ENCODE measurements at regions not wholly inside any gene's neighbourhood (a gene's known extent, or its start where the extent isn't known, plus 50 kb on each side); places are given as distances from the start of the nearest gene placed in this dataset.

DNA sequence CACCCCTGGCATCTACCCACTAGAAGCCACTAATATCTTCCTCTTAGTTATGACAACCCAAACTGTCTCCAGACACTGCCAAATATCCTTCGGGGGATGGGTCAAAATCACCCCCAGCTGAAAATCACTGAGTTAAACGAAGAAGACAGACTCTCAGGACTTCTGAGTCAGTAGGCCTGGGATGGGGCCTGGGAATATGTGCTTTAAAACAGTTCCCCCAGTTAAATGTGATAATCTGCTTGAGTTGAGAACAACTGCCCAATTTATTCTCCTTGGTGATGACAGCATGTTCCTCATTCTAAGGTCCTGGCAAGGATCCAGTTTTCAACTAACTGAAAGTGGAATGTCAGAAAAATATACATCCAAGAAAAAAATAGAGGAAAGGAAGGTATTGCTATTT is 52.4 kb downstream of the CBLL2 start:
- H3K27ac ChIP-seq: no peak overlapping the region
- intact Hi-C loops (cut with DNase I; ENCODE audit: low total_unique reads): no loop called here
- no peaks in the 10 kb centered on the region for H3K27me3 ChIP-seq
- WGBS, 2 donors: 53% methylated on average over 2 of the region's 2 CpGs; no CpG with 5 or more reads in 1 of the 2 donors
- no peak overlapping the region for H3K4me3 ChIP-seq
- no peaks in the 10 kb centered on the region for H3K4me1 ChIP-seq
- no peak for TF ChIP-seq POLR2A (IDR thresholded peaks at IDR 0.05)
- TF ChIP-seq, protein P1, sequence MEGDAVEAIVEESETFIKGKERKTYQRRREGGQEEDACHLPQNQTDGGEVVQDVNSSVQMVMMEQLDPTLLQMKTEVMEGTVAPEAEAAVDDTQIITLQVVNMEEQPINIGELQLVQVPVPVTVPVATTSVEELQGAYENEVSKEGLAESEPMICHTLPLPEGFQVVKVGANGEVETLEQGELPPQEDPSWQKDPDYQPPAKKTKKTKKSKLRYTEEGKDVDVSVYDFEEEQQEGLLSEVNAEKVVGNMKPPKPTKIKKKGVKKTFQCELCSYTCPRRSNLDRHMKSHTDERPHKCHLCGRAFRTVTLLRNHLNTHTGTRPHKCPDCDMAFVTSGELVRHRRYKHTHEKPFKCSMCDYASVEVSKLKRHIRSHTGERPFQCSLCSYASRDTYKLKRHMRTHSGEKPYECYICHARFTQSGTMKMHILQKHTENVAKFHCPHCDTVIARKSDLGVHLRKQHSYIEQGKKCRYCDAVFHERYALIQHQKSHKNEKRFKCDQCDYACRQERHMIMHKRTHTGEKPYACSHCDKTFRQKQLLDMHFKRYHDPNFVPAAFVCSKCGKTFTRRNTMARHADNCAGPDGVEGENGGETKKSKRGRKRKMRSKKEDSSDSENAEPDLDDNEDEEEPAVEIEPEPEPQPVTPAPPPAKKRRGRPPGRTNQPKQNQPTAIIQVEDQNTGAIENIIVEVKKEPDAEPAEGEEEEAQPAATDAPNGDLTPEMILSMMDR (IDR thresholded peaks at IDR 0.05): no peak
- H3K36me3 ChIP-seq (ENCODE audit: low read depth, missing control alignments): no peaks in the 10 kb centered on the region
- H3K9me3 ChIP-seq: no peaks in the 10 kb centered on the region
- DNase-seq: no peak

- WGBS, 2 donors: 61 to 76% methylated on average over 2 of the region's 2 CpGs
- H3K4me1 ChIP-seq: no peaks in the 10 kb centered on the region
- no peak overlapping the region for H3K4me3 ChIP-seq
- H3K36me3 ChIP-seq (ENCODE audit: low read depth, missing control alignments): no peaks in the 10 kb centered on the region
- no peaks in the 10 kb centered on the region for H3K27me3 ChIP-seq
- intact Hi-C loops (cut with DNase I; ENCODE audit: low total_unique reads): no loop called here
- no peak for DNase-seq
- no peak overlapping the region for H3K27ac ChIP-seq
- no peaks in the 10 kb centered on the region for H3K9me3 ChIP-seq
- TF ChIP-seq, protein P1 (IDR thresholded peaks at IDR 0.05): no peak
- no peak for TF ChIP-seq POLR2A (IDR thresholded peaks at IDR 0.05)
Observed at GRCh38 chrX:22329783-22330182, 57.1 kb downstream of the CBLL2 start.

DNA sequence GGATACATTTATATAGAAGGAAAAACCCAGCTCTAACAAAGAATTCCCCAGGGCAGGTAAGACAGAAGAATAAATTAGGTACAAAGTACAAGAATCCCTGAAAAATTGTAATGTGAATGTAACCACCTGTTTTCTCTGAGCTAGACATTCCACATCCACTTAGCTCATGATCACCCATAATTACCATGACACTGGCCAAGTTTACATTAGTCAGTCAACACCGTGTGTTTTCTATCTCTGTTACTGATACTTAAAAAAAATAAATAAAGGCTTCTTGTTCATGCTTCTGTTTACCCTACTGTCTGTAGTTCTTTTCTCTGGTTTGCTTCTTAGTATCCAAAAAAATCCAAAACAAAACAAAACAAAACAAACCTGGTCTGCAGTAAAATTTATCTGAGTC is 66.0 kb downstream of the CBLL2 start:
- Histone ChIP-seq H3K36me3 (ENCODE audit: low read depth, missing control alignments) (no peaks in the 10 kb centered on the region), H3K9me3 (no peaks in the 10 kb centered on the region), H3K4me1 (no peaks in the 10 kb centered on the region), H3K4me3 (no peak overlapping the region), H3K27me3 (no peaks in the 10 kb centered on the region), H3K27ac (no peak overlapping the region)
- DNase-seq: no peak
- intact Hi-C loops (cut with DNase I; ENCODE audit: low total_unique reads): no loop called here
- 41 to 70% methylated on average over 1 of the region's 1 CpG for WGBS, 2 donors
- TF ChIP-seq POLR2A (IDR thresholded peaks at IDR 0.05): no peak
- TF ChIP-seq, protein P1 (IDR thresholded peaks at IDR 0.05): no peak

- no peak overlapping the region for H3K4me3 ChIP-seq
- H3K9me3 ChIP-seq: no peaks in the 10 kb centered on the region
- intact Hi-C loops (cut with DNase I; ENCODE audit: low total_unique reads): no loop called here
- H3K27ac ChIP-seq: no peak overlapping the region
- H3K36me3 ChIP-seq (ENCODE audit: low read depth, missing control alignments): no peaks in the 10 kb centered on the region
- DNase-seq: no peak
- H3K27me3 ChIP-seq: no peaks in the 10 kb centered on the region
- H3K4me1 ChIP-seq: no peaks in the 10 kb centered on the region
- TF ChIP-seq POLR2A (IDR thresholded peaks at IDR 0.05): no peak
- TF ChIP-seq, protein P1 (IDR thresholded peaks at IDR 0.05): no peak
- 44 to 63% methylated on average over 1 of the region's 1 CpG for WGBS, 2 donors
Observed at GRCh38 chrX:22339459-22339858, 66.7 kb downstream of the CBLL2 start.

DNA sequence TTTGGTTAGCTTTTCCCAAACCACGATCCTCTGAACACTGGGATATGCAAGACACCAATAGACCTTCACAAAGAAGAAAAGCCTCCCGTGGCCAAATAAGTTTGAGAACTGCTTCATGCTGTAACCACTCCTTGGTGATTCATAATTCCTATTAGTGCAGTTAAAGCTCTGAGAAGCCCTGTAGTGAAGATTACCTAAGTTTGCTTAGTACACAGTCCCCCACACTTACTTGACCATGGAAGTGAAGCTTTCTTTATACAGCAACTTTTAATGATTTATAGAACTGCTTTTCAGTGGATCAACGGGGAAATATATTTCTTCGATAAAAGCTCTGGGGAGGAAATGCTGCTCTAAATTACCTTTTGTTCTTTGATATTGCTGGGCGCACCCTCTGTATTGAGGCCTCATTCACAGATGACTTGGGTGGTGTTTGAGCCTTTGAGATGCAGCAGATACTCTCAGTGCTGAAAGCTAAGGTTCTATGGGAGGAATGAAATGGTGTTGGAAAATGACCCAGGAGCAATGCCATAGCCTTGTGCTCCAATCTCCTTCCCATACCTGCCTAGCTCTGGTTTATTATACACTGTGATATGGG is 67.4 kb downstream of the CBLL2 start:
- Histone ChIP-seq H3K27me3 (no peaks in the 10 kb centered on the region), H3K27ac (no peak overlapping the region), H3K4me1 (no peaks in the 10 kb centered on the region), H3K4me3 (no peak overlapping the region), H3K36me3 (ENCODE audit: low read depth, missing control alignments) (no peaks in the 10 kb centered on the region), H3K9me3 (no peaks in the 10 kb centered on the region)
- TF ChIP-seq POLR2A (IDR thresholded peaks at IDR 0.05): no peak
- TF ChIP-seq, protein P1 (IDR thresholded peaks at IDR 0.05): no peak
- intact Hi-C loops (cut with DNase I; ENCODE audit: low total_unique reads): no loop called here
- no peak for DNase-seq
- WGBS, 2 donors: 80 to 84% methylated on average over 5 of the region's 5 CpGs

All from testis (tissue), 2 donors.